Esophagus squamous epithelium (tissue), 4 donors: ENCODE measurements at regions not wholly inside any gene's neighbourhood (a gene's known extent, or its start where the extent isn't known, plus 50 kb on each side); places are given as distances from the start of the nearest gene placed in this dataset.

Experiments used
- POLR2A ChIP-seq, 4 donors: fragments of 450-650 bp; IDR thresholded peaks; one replicate each; pipeline ENCODE4 v1.6.1; 2017; ENCODE audit warnings: antibody characterized with exemption in 4 of 4, mild to moderate bottlenecking in 4 of 4, moderate library complexity in 3 of 4
- TF ChIP-seq, protein P1 (sequence below), 6 experiments: fragments of 450-650 bp in 4 of 6; fragments of 200-600 bp in 2 of 6; sonication (generic) in 2 of 6; IDR thresholded peaks; one replicate each; pipeline ENCODE4 v1.5.1; 2016 to 2019; ENCODE audit warnings: antibody characterized with exemption in 6 of 6, mild to moderate bottlenecking in 4 of 6, moderate library complexity in 4 of 6

DNA sequence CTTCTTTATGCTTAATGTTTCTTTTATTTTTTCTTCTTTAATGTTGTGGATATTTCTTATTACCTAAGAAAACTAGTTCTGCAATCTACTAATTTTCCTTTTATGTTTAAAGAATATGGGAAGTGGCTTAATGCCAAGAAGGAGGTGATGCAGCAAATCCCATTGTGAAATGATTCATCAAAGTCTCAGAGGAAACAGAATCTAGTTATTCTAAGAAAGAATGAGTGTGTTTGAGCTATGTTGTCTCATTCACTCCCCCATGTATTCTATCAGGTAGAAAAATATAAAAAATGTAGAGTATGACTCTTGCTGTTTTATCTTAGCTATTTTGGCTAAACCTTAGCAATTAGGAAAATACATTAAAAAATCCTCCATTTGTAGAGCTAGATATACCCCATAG is 659.9 kb upstream of the RGS18 start:
- TF ChIP-seq, protein P1, sequence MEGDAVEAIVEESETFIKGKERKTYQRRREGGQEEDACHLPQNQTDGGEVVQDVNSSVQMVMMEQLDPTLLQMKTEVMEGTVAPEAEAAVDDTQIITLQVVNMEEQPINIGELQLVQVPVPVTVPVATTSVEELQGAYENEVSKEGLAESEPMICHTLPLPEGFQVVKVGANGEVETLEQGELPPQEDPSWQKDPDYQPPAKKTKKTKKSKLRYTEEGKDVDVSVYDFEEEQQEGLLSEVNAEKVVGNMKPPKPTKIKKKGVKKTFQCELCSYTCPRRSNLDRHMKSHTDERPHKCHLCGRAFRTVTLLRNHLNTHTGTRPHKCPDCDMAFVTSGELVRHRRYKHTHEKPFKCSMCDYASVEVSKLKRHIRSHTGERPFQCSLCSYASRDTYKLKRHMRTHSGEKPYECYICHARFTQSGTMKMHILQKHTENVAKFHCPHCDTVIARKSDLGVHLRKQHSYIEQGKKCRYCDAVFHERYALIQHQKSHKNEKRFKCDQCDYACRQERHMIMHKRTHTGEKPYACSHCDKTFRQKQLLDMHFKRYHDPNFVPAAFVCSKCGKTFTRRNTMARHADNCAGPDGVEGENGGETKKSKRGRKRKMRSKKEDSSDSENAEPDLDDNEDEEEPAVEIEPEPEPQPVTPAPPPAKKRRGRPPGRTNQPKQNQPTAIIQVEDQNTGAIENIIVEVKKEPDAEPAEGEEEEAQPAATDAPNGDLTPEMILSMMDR (IDR thresholded peaks at IDR 0.05), result no peak
- TF ChIP-seq POLR2A (IDR thresholded peaks at IDR 0.05), result no peak
